MCF 10A (cell line): ENCODE measurements at regions not wholly inside any gene's neighbourhood (a gene's known extent, or its start where the extent isn't known, plus 50 kb on each side); places are given as distances from the start of the nearest gene placed in this dataset.

Source experiments
- BruUV-seq: library from RNA; stranded (reverse); fragments of 400-500 nt; replicated peaks from 2 replicates; lab custom pipeline; 2021; lab: Mats Ljungman, UMichigan
- CTCF ChIA-PET: fragments of 300-600 bp; sonication (Branson Sonifier 250); formaldehyde crosslinking; extraction: SDS; loops from one replicate; lab custom pipeline; 2021; ENCODE audit warnings: antibody characterized with exemption, inconsistent platforms; lab: Yijun Ruan, JAX
- POLR2A ChIA-PET: fragments of 300-600, 350-650 bp; sonication (Branson Sonifier 250); formaldehyde crosslinking; extraction: SDS; loops from one replicate; lab custom pipeline; 2020; ENCODE audit warnings: antibody characterized with exemption, inconsistent platforms; lab: Yijun Ruan, JAX
- DNase-seq: peaks from one replicate; pipeline ENCODE4 v3.0.0-alpha.2; 2018; ENCODE audit not compliant: unreplicated experiment
- H3K27ac Mint-ChIP-seq: one replicate; pipeline ENCODE4 v1.8.0; 2022; ENCODE audit warnings: mild to moderate bottlenecking, low read depth, mixed read lengths; ENCODE audit not compliant: unreplicated experiment
- H3K27me3 Mint-ChIP-seq: one replicate; pipeline ENCODE4 v1.8.0; 2022; ENCODE audit warnings: mixed read lengths; ENCODE audit not compliant: insufficient read depth, unreplicated experiment
- H3K36me3 Mint-ChIP-seq: one replicate; pipeline ENCODE4 v1.8.0; 2022; ENCODE audit warnings: mild to moderate bottlenecking, moderate library complexity, mixed read lengths; ENCODE audit not compliant: insufficient read depth, unreplicated experiment
- H3K4me1 Mint-ChIP-seq: one replicate; pipeline ENCODE4 v1.8.0; 2022; ENCODE audit warnings: mixed read lengths; ENCODE audit not compliant: insufficient read depth, unreplicated experiment
- H3K4me3 Mint-ChIP-seq: one replicate; pipeline ENCODE4 v1.8.0; 2022; ENCODE audit warnings: mild to moderate bottlenecking, moderate library complexity, mixed read lengths; ENCODE audit not compliant: unreplicated experiment
- H3K9me3 Mint-ChIP-seq: one replicate; pipeline ENCODE4 v1.8.0; 2022; ENCODE audit warnings: mixed read lengths; ENCODE audit not compliant: unreplicated experiment
- intact Hi-C: fragments of 100-400 bp; cut with micrococcal nuclease; formaldehyde crosslinking; loops from 2 replicates; pipeline ENCODE4 v1.14.1; 2022
- TF ChIP-seq, protein P1 (sequence below): fragments of 200-600 bp; IDR thresholded peaks from one replicate; pipeline ENCODE4 v1.8.0; 2022; ENCODE audit warnings: antibody characterized with exemption, mild to moderate bottlenecking; ENCODE audit not compliant: unreplicated experiment

DNA sequence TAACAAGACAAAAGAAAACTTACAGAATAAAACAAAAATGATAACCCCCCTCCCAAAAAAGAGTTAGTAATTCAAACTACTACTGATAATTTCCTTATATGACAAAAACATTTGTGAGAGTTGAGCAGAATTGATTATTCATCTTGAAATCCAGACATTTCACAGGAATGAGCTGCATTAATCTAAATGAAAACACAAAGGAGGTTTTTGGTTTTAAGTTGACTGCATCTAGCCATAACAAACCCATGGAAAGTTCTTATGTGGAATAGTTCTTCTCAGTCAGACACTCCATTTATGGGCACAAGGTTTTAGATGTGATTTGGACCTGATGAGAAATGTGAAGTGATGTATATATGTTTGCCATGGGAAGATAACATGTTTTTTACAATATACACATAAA lies 95.4 kb downstream of the VCX2 start:
- POLR2A ChIA-PET, result no interaction called here
- intact Hi-C loops, result no loop called here
- H3K27me3 Mint-ChIP-seq, result no peaks in the 10 kb centered on the region
- H3K27ac Mint-ChIP-seq, result no peak overlapping the region
- H3K9me3 Mint-ChIP-seq, result peaks cover 24% of the 10 kb centered on the region
- H3K36me3 Mint-ChIP-seq, result no peaks in the 10 kb centered on the region
- DNase-seq, result no peak
- H3K4me3 Mint-ChIP-seq, result no peak overlapping the region
- no TSS peak for BruUV-seq
- no peaks in the 10 kb centered on the region for H3K4me1 Mint-ChIP-seq
- CTCF ChIA-PET, result no interaction called here
- TF ChIP-seq, protein P1, sequence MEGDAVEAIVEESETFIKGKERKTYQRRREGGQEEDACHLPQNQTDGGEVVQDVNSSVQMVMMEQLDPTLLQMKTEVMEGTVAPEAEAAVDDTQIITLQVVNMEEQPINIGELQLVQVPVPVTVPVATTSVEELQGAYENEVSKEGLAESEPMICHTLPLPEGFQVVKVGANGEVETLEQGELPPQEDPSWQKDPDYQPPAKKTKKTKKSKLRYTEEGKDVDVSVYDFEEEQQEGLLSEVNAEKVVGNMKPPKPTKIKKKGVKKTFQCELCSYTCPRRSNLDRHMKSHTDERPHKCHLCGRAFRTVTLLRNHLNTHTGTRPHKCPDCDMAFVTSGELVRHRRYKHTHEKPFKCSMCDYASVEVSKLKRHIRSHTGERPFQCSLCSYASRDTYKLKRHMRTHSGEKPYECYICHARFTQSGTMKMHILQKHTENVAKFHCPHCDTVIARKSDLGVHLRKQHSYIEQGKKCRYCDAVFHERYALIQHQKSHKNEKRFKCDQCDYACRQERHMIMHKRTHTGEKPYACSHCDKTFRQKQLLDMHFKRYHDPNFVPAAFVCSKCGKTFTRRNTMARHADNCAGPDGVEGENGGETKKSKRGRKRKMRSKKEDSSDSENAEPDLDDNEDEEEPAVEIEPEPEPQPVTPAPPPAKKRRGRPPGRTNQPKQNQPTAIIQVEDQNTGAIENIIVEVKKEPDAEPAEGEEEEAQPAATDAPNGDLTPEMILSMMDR, result no peak

DNA sequence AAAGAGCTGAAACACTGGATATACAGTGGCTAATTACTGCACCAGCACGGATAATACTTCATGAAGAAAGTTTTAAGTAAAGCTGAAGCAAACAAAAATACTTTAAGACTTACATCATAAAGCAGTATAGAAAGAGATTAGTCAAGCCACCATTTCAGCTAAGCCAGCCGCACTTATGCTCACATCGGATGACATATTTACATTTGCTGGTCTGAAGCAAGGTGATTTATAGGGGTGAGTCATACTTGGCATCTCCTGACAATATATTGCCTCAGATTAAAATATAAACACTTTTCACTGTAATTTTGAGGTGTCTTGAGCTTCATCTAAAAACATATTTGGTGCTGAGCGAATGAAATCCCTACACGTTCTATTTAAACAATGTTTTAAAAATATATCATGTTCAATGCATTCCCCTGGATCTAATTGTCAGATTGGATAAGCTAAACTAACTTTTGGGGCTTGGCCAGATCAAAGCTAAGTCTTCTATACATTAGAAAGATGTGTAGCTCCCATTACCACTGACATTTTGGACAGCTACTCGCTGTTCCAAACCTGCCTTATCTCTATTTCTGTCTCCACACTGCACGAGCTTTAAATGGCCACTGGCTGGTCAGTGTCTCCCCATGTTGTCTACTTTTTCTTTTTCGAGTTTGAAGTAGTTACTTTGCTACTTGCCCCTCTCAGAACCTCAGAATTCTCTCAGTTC lies 103.2 kb downstream of the VCX2 start:
- no peaks in the 10 kb centered on the region for H3K27me3 Mint-ChIP-seq
- CTCF ChIA-PET, result interaction anchor here (0.8 kb wide), 1 partner anchor 60 kb away, joined by 4 read pairs; no protein-coding TSS in a partner anchor
- intact Hi-C loops, result no loop called here
- peaks cover 20% of the 10 kb centered on the region for H3K9me3 Mint-ChIP-seq
- H3K4me1 Mint-ChIP-seq, result peaks cover 14% of the 10 kb centered on the region
- no TSS peak for BruUV-seq
- TF ChIP-seq, protein P1, result no peak
- H3K27ac Mint-ChIP-seq, result no peak overlapping the region
- POLR2A ChIA-PET, result interaction anchor here (0.6 to 0.8 kb wide), 2 partner anchors 16 to 283 kb away, joined by 3 read pairs; no protein-coding TSS in a partner anchor
- no peak overlapping the region for H3K4me3 Mint-ChIP-seq
- H3K36me3 Mint-ChIP-seq, result no peaks in the 10 kb centered on the region
- peak; percentile 82 for DNase-seq

DNA sequence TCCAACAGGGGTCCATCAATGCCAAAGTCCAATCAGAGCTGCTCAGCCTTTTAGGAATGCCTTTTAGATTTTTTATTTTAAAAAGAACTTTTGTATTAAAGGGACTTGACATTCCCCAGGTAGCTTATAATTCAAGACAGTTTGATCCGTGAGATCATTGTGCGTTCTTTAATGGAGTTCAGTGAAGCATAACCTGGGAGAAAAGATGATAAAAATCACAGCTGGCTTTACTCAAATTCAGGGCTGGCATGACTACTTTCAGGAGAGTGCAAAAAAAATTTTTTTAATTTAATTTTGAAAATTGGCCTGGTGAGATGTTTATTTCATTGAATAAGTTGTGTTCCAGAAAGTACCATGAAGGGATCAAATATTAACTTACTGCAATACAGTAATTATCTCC lies 118.2 kb downstream of the VCX2 start:
- no peaks in the 10 kb centered on the region for H3K4me1 Mint-ChIP-seq
- no peak overlapping the region for H3K27ac Mint-ChIP-seq
- ChIA-PET POLR2A (interaction anchor here (0.6 kb wide), 1 partner anchor 1488 kb away, joined by 3 read pairs; no protein-coding TSS in a partner anchor), CTCF (no interaction called here)
- no peaks in the 10 kb centered on the region for H3K36me3 Mint-ChIP-seq
- no peak for DNase-seq
- H3K9me3 Mint-ChIP-seq, result no peaks in the 10 kb centered on the region
- no TSS peak for BruUV-seq
- no peak overlapping the region for H3K4me3 Mint-ChIP-seq
- H3K27me3 Mint-ChIP-seq, result no peaks in the 10 kb centered on the region
- TF ChIP-seq, protein P1, result no peak
- intact Hi-C loops, result no loop called here

DNA sequence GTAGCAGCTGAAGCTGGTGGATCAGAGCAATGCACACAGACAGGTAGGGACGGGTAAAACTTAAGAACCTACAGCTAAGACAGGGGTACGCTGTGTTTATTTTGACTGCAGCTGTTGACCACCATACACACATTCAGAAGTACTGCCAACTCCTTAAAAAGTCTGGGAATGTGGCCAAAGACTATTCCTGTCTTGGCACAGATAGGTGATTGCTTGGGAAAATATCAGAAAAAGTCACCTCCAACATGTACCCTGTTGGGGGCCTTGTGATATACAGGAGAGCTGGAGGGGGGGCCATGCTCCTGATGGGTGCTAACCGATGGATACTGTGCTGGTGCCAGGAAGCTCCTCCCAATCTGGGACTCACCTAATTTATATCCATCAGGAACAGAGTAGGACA lies 121.2 kb downstream of the VCX2 start:
- no peak overlapping the region for H3K4me3 Mint-ChIP-seq
- CTCF ChIA-PET, result interaction anchor here (1.2 kb wide), 1 partner anchor 11 kb away, joined by 4 read pairs; no protein-coding TSS in a partner anchor
- H3K27ac Mint-ChIP-seq, result no peak overlapping the region
- POLR2A ChIA-PET, result no interaction called here
- BruUV-seq, result no TSS peak
- H3K9me3 Mint-ChIP-seq, result no peaks in the 10 kb centered on the region
- no peaks in the 10 kb centered on the region for H3K27me3 Mint-ChIP-seq
- DNase-seq, result peak; percentile 52
- TF ChIP-seq, protein P1, result no peak
- H3K4me1 Mint-ChIP-seq, result no peaks in the 10 kb centered on the region
- intact Hi-C loops, result no loop called here
- no peaks in the 10 kb centered on the region for H3K36me3 Mint-ChIP-seq
